NCI-H1417 (cell line): ENCODE measurements at regions not wholly inside any gene's neighbourhood (a gene's known extent, or its start where the extent isn't known, plus 50 kb on each side); places are given as distances from the start of the nearest gene placed in this dataset.

Experiments
- DNase-seq, 3 experiments: peaks; one replicate each; lab custom pipeline; 2025; lab: John Stamatoyannopoulos, UW

- DNase-seq, result no peak
Observed at GRCh38 chr2:181836583-181836982, 54.9 kb upstream of the ITPRID2 start.

DNA sequence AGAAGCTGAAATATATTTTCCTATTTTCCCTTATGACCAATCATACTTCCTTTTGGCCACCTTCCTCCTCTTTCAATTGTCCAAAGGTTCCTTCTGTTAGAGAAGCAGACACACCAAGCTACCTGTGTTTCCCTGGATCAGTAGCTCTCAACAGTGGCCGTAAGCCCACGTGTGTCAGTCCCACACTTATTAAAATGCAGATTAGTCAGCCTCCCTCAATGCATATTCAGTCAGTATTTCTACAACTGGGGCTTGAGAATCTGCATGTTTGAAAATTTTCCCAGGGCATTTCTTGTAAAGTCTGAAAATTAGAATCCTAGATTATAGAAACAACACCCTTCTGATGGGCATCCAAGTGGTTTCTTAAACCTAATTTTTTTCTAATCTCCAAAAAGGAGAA is 54.0 kb upstream of the ITPRID2 start:
- no peak for DNase-seq

DNA sequence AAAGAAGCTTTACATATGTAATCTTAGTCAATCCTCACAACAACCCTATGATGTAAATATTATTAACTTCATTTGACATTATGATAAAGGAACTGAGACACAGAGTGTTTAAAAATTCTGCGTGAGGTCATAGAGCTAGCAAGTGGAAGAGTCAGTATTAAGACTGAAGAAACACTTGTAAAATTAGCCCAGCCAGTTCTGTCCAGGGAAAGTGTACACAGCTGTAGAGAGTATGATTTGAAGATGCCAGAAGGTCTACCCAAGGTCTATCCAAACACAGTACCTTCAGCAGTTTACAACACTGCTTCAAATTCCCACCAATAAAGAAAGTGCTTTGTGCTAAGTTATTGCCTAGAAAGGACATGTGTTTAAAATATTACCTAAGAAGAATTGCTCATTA is 51.7 kb upstream of the ITPRID2 start:
- DNase-seq, result no peak

DNA sequence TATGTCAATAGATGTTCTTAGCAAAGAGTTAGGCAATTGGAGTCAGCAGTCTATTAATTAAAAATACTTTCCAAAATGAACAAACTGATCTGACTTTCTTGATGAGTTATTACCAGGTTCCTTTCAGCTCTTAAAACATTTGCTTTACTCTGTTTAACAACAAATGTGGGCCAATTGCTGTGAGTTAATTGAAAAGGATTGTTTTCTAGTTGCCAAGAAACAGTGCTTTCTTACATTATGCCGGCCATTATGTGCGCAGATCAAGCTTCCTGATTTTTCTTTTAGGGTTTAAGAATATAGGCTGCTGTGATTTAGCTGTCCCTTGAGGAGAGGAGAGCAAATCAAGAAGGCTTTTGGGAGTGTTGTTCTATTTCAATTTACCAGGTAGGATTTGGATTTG is 50.5 kb upstream of the ITPRID2 start:
- DNase-seq, result no peak
